GM19455 (cell line): ENCODE measurements at regions not wholly inside any gene's neighbourhood (a gene's known extent, or its start where the extent isn't known, plus 50 kb on each side); places are given as distances from the start of the nearest gene placed in this dataset.
"Not testable (repeated sequence)": the region's sequence is repeated elsewhere in the genome, so short reads cannot be mapped to it uniquely, and the experiment has no call there.

Experiments
- ATAC-seq: cut with Tn5 transposase; IDR thresholded peaks from one replicate; pipeline ENCODE4 v1.9.1; 2021; ENCODE audit not compliant: unreplicated experiment

DNA sequence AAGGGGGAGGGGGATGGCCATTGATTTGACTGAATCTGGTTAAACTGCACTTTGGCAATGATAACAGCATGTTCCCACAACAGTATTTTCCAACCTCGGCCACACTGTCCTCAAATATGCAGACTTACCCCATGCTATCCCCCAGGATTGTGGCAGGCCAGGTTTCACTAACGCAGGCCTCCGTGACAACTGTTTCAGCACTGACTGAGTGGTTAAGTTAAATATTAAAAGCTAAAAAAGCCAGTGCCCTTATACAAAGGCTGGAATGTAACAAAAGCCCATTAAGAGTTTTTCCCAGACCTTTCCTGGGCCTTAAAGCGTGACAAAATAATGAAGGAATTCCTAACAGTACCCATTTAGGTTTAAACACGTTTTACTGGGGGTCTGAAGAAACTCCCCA lies 202.9 kb downstream of the USP25 start:
- no peak for ATAC-seq

DNA sequence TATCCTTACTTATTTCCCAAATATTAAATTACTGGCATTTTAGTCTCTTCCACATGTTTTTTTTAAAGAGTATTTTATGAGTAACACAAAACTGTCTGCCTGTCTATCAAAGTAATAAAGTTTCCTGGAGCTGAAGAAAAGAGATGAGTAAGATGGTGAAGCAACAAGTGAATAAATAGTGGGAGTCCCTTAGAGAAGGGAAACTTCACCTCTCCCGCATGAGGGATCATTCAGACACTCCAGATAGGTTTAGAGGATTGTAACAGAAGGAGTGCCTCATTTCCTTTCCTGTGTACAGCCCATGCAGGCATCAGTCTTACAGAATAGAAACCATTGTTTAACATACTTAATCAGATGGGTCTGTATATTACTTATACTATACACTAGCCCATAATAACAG lies 205.7 kb downstream of the USP25 start:
- ATAC-seq: no peak

DNA sequence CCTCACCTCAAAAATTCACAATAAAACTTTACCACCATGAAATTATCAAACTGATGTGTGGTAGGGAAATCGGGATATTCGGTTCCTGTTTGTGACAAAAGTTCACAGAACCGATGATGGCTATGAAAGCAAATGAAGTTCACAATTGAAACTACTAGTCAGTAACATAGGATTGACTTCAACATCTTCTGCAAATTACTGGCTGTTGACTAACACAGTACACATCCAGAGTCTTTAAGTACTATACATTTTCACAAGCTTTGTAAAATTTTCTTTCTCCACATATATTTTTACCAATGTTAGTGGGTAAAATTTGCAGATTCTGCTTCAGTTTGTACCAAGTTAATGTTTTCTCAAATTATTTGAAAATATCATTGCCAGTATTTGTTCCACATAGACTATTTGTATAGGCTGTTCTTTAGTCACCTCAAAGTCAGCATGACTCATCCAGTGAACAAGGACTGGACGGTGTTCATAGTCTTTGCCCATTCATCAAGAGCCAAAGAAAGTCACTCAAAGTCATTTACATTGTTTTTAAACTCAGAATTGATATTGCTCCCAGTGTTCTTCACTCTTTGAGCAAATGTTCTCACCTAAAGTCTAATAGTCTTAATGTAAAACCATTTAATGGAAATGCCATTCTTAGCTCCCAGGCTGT lies 213.4 kb downstream of the USP25 start:
- ATAC-seq: no peak

DNA sequence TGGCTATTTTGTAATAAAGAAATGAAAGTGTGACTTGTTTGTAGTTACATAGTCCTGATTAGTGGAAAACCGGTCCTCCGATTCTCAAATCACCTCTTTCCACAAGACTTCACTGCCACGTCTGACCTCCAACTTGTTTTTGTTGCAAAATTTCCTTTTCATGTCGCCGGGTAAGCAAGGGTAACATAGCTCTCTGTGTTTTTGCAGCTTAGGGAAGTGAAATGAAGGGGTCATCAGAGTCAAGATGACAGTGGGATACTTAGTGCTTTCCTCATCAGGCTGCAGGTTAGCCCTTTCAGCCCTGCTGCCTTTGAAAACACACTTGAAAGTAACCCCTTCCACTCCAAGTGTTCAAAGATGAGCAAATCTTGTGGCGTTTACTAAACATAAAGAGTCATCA lies 217.9 kb downstream of the USP25 start:
- ATAC-seq: no peak

DNA sequence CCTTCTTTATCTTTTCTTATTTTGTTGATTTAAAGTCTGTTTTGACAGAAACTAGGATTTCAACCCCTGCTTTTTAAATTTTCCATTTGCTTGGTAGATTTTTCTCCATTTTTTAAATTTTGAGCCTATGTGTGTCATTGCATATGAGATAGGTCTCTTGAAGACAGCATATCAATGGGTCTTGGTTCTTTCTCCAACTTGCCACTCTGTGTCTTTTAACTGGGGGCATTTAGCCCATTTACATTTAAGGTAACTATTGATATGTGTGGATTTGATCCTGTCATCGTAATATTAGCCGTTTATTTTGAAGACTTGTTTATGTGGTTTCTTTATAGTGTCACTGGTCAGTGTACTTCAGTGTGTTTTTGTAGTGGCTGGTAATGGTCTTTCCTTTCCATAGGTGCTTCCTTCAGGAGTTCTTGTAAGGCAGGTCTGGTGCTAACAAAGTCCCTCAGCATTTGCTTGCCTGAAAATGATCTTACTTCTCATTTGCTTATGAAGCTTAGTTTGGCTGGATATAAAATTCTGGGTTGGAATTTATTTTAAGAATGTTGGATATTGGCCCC lies 223.9 kb downstream of the USP25 start:
- ATAC-seq: no peak

DNA sequence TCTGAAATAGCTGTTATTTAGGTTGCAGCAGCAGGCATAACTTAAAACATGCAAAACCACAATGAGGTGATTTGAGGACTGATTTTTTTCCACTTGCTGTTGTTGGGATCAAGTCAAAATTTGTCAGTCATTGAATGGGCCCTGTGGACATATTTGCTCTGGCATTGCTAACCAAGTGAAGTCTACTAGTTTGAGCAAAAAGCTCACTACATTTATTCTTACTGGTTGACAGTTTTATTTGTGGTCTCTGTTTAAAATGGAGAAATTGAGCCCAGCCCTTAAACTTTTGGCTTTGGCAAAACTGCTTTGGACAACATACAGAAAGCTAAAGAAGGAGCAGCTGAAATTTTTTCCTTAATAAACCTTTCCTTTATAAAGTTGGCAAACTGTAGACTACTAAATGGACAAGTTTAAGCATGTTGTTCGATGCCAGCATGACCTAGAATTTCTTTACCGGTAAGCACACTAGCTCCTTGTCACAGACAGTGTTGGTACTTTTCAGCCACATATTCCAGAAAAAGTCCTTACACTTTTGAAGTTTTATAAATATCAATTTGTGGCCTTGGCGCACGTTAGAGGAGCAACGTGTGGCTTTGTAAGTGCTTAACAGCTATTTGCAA lies 234.6 kb downstream of the USP25 start:
- no peak for ATAC-seq

DNA sequence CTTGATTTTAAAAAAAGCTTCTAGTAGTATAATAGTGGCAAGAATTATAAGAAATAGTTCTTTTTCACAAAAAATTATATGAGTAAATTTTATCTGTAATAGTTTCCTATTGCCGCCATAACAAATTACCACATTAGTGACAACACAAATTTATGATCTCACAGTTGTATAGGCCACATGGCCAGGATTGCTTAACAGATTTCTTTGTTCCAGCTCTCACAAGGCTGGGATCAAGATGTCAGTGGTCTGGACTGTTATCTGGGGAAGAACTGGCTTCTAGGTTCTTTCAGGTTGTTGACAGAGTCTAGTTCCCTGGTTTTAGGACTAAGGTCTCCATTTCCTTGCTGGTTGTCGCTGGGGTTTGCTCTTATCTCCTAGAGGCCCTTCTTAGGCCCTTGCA lies 236.4 kb downstream of the USP25 start:
- no peak for ATAC-seq

DNA sequence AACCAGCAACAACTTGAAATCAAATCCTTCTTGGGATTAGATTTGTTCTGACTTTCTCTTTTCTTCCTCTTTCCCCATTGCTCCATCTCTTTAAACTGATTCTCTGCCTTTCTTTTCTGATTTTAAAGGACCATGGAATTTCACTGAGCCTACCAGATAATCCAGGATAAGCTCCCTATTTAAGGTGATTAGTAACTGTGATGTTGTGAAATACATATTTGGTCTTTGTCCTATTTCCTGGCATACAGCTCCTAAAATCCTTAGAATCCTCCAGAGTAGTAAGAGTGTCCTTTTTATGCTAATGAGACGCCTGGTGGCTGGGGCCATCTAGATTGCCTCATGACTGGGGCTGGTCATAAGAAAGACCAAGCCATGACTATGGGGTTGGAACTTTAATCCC lies 236.9 kb downstream of the USP25 start:
- no peak for ATAC-seq

DNA sequence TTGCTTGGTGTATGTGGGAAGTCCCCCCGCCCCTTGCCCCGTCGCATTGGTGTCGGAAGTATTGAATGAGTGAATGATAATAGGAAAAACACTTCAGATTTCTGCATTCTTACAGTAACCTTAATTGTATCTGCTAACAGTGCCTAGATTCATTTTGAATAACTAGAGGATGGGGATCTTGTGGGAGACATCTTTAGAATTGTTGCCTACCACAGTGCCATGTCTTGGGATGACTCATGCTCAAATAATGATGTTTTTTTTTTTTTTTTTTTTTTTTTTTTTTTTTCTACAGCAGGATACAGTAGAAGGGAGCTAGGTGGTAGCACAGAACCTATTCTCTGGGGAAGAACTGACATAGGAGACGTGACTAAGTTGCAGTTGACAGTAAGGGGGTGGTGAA lies 237.9 kb downstream of the USP25 start:
- ATAC-seq: no peak

DNA sequence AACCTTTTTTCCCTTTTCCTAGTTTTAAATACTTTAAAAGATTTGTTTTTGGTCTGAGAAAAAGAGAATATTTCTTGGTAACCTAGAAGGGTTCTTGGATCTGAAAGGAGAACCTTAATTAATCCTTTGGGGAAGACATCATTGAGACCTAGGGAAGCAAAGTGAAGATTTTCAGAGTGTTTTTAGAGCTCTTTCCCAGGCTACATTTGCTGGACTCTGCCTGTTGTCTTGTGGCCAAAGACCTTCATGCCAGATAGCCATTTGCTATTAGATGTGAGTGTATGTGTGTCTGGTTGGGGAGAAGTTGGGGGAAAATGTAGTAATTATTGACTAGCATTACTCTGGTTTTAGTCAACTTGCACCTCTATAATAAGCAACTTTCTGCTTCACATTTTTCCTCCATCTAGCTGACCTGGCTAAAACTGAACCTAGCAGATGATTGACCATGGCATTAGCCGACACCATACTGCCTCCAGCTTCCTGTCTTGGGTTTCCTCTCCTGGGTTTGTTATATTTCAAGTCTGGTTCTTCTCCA lies 239.1 kb downstream of the USP25 start:
- ATAC-seq: no peak

DNA sequence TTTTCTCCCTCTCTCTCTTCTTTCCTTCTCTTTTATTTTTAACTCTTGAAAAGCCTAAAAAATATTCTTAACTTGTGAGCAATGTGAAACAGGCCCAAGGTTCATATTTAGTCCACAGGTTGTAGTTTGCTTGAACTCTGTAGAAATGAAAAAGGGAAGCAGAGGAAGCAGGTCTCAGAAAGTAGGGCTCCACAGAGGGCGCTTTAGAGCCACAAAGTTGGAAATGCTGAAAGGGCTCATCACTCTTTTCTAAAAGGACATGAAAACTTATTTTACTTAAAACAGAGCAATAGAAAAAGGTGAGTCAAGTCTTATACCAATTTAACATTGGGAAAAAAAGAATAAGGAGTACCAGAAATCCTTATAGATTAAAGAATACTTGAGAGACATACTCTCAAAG lies 247.0 kb downstream of the USP25 start:
- no peak for ATAC-seq

DNA sequence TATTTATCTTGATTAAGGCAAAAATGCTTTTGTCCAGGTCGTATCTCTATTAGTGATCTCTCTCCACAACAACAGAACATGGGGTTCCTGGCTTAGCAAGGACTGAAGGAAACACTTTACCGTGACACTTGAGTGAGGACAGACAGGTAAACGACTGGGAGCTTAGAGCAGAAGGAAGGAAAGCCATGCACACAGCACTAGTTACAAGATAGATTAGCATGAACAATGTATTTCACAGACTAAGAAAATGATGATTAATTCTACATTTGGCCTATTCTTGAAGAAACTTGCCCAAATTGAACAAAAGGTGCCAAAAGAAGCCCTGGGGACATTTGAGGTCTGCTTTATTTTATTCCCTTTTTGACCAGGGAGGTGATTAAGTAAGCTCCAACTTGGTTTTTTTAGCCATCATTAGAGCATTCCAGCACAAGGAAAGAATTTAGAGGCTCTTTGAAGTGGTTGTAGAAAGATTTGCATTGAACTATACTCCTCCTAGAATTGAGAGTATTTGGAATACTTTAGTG lies 248.5 kb downstream of the USP25 start:
- ATAC-seq: no peak

DNA sequence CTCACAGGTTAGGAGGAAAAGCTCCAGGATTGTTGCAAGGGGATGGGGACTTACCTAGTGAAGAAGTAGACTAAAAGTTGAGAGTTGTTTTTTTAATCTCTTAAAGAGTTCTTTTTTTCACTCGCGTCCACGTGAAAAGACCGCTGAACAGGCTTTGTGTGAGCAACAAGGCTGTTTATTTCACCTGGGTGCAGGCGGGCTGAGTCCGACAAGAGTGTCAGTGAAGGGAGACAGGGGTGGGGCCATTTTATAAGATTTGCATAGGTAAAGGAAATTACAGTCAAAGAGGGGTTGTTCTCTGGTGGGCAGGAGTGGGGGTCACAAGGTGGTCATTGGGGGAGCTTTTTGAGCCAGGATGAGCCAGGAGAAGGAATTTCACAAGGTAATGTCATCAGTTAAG lies 249.7 kb downstream of the USP25 start:
- ATAC-seq: not testable (repeated sequence)

DNA sequence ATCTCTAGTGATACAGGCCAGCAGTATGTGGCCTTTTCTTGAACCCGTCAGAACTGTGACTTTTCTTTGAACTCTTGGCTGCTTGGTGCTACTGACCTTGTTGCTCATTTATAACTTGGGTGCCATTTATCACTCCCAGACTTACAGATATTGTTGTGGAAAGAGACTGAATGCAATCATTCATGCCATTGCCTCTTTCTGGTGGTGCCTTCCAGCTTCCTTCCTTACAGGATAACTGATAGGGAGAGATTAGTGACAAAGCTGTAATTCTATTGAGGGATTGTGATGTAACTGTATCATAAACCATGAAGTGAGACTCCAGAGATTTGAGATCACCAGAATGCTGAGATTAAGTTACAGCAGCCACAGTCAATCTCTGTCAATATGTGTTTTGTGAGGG lies 256.5 kb downstream of the USP25 start:
- no peak for ATAC-seq

DNA sequence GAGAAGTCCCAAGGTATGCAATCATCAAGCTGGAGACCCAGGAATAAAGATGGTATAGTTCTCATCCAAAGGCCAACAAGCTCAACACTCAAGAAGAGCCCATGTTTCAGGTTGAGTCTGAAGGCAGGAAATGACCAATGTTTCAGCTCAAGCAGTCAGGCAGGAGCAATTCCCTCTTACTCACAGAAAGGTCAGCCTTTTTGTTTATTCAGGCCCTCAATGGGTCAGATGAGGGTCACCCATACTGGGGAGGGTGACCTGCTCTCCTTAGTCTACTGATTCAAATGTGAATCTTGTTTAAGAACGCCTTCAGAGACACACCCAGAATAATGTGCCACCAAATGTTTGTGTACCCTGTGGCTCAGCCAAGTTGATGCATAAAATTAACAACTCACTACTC lies 262.4 kb downstream of the USP25 start:
- ATAC-seq: no peak

DNA sequence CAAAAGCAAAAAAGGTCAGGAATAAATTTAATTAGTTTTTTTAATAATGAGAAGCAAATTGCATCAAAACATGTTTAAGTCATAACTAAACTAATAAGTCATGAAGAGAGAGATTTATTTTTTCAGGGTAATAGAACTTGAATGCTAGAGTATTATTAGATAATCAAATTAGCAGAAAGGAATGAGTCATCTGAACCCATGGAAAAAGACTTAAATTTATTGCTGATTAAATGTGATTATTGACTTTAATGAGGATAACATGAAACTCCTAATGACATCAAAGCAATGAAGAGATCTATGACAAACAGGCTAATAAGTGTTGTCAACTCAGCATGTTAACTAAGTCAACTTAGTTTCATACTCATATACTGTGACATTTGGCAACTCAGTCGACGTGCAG lies 264.2 kb downstream of the USP25 start:
- no peak for ATAC-seq

DNA sequence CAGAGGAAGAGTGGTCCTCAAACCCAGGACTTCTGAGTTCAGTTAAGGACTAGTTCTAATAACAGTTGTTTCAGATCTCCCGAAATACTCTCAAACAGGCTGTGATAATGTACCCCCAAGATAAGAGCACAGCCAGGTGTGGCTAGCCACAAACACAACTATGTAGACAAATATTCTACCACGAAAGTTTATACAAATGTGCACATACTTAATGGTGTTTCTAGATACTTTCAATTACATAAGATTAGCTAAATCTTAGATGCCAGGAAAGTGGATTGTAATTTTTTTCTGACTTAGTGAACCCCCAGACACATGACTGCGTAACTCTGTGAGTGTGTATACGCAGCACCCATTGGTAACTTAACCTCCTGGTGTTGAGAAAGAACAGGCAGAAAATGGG lies 270.0 kb downstream of the USP25 start:
- ATAC-seq: no peak

DNA sequence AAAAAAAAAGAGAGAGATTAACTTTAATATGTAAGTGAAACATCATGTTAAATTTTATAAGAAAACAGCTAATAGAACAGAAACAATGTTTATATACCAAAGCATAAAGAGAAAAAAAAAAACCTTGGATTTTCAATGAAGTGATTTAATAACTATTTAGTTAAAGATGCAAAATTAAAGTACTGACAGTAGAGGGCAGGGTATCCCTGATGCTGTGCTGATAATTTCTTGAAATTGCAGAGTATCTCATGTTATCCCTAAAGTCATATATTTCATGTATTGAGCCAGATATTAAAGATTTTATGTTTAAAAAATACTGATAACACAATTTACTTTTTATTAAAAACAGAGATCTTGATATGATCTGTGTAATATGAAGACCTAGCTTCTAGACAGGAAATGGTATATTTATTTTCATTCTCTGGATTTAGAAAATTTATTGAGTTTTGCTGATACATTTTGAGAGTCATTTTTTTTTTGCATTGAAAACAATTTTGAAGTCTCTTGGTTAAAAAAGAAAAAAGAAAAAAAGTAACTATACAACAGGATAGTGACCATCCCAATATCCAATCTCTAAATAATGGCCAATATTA lies 273.2 kb downstream of the USP25 start:
- ATAC-seq: no peak

DNA sequence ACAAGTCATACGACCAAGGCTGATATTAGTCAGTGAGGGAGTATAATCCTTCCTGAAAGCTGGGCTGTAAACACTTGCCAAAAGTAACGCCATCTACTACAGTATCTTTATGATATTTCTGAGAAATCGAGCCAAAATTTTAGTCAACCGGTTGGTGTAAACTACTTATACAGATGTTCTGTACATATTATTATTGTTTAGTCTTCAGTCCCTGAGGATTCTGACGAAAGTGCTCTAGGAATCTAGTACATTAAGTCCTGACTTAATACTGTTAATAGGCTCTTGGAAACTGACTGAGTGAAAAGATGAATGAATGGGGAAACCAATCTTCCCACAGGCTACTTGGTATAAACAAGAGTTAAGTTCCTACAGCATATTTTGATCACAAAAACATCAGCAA lies 274.3 kb downstream of the USP25 start:
- no peak for ATAC-seq

DNA sequence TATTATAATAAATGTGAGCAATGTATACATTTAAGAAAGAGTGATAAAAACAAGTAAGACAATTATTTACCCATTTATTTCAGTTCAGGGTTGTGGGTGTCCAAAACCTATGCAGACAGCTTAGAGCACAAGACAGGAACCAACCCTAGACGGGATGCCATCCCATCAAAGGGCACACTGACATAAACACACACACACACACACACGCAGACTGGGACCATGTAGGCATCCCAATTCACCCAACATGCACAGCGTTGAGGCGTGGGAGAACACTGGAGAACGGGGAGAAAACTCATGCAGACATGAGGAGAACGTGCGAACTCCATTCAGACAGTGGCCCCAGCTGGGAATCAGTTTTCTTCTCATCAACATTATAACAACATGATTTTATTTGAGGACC lies 274.7 kb downstream of the USP25 start:
- no peak for ATAC-seq

DNA sequence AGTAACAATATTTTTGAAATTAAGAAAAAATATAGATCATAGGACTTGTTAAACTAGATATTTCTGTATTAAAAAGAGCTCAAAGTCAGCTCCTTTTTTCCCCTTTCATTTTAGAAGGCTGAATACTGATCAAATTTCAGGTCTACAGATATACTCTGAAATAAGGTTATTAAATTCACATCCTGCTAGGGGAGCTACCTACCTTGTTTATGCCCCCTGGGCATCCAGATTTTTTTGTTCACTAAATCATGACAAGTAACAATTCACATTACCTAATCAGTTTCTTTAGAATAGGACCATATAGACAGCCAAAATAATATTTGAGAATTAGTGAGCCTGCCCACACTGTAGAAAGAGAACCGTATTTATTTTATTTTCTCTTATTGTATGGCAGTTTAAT lies 276.2 kb downstream of the USP25 start:
- ATAC-seq: no peak

DNA sequence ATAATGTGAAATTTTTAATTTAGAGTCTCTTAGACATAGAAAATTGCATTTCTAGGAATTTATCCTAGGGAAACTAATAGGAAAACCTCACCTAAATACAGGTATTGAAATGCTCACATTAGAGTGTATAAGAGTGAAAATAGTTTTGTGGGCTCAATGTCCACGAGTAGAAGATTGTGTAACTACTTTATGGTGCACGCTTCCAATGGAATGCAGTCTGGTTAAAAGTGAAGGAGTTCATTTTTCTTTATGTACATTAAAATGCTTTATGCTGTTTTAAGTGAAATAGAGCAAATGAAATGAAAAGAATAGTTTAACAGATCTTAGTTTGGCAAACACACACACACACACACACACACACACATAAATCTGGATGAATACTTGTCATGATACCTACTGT lies 278.2 kb downstream of the USP25 start:
- ATAC-seq: no peak
